Left ventricle myocardium superior (tissue), 1 donor: ENCODE measurements at regions not wholly inside any gene's neighbourhood (a gene's known extent, or its start where the extent isn't known, plus 50 kb on each side); places are given as distances from the start of the nearest gene placed in this dataset.
"Not testable (repeated sequence)": the region's sequence is repeated elsewhere in the genome, so short reads cannot be mapped to it uniquely, and the experiment has no call there.

ENCODE experiments used
- ATAC-seq: fragments of 200-7000 bp; cut with Tn5 transposase; one replicate; pipeline ENCODE4 v1.9.1; 2020; ENCODE audit warnings: mild to moderate bottlenecking, moderate library complexity
- DNase-seq: peaks from one replicate; pipeline ENCODE4 v3.0.0-alpha.2; 2020
- intact Hi-C: fragments of 100-400 bp; cut with micrococcal nuclease; formaldehyde crosslinking; loops from one replicate; pipeline ENCODE4 v1.11.0; 2022
- donor health status: DM: no; HTN: yes; CAD: no; lungs with severe emphysema.

DNA sequence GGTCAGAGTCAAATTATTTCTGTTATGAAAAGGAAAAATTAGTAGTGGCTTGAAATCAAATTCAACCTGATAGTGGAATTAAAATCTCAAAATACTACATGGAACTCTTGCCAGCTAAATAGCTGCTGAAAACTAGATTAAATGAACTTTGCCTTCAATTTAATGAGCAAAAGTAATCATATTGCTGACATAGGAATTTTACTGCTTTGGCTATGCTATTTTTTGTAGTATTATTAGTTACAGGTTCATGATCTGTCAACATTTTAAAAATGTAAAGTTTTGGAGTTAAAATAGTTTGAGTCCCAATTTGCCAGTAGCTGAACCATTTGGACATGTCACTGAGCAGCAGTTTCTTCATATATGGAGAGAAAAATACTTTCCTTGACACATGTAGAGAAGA lies 81.4 kb downstream of the RERGL start:
- ATAC-seq, result no peak
- intact Hi-C loops, result no loop called here
- DNase-seq, result no peak

DNA sequence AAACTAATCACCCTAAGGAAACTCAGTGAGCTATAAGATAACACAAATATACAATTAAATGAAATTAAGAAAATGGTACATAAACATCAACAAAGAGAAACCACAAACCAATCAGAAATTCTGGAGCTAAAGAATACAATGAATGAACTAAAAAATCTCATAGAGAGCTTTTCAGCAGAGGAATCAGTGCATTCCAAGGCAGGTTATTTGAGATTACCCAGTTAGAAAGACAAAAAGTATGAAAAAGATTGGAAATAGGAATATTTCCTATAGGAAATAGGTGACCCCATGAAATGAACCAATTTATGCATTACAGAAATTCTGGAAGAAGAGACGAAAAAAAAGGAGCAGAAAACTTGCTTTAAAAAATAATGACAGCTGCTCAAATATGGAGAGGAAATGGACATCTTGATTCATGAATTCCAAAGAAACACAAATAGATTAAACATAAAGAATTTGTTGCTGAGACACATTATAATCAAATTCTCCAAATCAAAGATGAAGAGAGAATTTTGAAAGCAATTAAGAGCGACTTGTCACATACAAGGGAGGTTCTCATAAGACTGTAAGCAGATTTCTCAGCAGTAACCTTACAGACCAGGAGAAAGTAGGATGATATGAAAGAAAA lies 90.7 kb downstream of the RERGL start:
- DNase-seq, result no peak
- no peak for ATAC-seq
- intact Hi-C loops, result no loop called here

DNA sequence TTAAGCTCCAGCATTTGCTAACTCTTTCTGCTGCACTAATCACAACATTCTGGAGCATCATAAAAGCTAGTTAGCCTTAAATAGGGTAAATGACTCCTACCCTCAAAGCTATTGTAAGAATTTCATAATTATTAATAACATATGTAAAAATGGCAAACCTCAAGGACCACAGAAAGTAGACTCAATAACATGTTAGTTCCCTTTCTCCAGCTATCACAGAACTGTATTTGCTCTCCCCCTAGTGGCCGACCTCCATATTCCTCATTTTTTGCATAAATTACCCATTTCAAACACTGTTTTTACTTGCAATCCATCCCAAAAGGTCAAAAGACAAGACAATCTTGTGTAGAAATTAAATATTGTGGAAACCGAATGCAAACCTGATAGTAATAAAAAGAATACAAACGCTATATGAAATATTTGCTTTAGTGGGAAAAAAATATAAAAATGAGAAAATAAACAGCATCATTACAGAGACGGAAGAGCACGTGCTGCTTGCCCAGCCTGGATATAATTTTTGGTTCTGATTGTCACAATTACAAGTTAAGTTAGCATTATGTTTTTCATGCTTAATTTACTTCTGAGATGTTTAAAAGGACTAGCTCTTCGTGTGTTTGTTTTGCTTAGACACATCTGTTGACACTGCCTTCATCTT lies 97.9 kb downstream of the RERGL start:
- ATAC-seq (no peak), DNase-seq (no peak)
- intact Hi-C loops, result no loop called here

DNA sequence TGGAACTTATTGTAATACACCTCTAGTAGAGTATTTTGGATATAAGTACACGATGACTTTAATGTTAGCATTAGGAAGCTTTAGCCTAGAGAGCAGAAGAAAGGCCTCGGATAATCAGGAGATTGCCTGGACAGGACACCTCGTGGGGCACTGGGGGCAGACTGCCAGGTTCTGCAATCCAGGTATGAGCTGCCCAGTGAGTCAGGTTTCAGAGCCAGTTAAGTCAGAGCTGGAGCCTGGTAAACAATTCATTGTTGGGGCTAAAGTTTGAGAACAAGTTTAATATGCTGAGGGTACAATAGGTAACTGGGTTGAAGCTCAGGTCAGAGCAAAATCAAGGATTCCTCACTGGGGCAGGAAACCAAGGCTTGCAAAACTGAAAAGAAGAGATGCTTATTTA lies 107.4 kb downstream of the RERGL start:
- intact Hi-C loops, result no loop called here
- DNase-seq (no peak), ATAC-seq (no peak)

DNA sequence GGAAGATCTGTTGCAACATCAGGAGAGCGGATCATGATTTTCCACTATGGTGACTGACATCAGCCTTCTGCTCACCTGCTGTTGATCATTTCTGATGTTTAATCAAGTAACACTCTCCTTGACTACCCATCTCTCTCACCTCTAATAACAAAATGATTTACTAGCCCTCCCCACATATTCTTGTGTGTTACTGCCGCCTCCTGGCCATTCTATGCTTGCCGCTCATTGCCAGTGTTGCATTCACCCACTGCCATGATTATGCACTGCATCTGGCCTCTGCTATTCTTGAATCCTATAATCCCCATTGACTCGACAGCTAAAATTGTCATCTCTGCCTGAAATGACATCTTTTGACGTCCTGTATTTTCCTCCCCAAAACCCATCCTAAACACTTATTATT lies 113.8 kb downstream of the RERGL start:
- intact Hi-C loops, result no loop called here
- no peak for ATAC-seq
- DNase-seq, result no peak

DNA sequence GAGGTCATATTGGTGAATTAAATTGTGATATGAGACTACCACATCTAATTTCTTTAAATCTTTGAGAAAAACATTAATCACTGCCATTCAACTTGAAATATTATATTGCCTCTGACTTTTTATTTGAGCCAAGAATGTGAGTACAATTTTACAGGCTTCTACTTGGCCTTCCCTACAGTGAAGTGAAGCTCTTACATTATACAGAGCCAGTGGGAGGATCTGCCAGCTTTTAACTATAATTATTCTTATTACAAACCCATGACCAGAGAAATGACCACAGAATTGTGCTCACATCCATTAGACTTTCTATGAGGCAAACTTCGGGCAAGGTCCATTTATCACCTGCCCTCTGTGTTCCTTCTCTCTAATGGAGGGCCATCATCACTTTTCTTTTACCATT lies 114.2 kb downstream of the RERGL start:
- intact Hi-C loops, result no loop called here
- ATAC-seq (no peak), DNase-seq (no peak)

DNA sequence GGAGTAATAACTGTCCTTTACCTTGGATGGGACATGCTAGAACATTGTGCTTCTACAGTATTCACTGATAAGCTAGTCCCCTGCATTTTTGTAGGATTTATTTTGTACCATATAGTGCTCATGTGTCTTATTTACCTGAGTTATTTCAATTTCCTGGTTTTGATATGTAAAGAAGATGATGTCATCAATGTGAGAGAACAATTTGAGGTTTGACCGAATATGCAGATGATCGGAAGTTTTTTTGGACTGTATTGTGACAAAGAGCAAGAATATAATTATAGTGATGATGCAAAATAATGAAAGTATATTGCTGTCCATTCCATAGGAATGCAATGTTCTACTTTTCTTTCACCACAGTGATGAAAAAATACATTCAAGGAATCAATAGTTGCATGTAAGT lies 114.8 kb downstream of the RERGL start:
- no peak for DNase-seq
- intact Hi-C loops, result no loop called here
- ATAC-seq, result no peak

DNA sequence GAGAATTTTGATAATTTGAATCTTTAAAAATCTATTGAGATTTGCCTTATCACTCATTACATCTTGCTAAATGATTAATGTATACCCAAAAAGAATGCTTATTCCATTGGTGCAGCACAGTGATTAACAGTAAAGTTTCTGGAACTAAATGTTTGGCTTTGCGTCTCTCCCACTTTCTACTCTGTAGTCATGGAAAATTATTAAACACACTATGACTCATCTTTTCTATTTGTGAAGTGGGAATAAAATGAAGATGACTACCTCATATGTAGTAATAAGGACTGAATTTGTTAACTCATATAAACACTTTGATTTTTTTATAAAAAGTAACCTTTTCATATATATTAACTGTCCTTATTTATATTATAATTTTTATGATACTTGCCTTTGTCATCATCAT lies 118.1 kb downstream of the RERGL start:
- intact Hi-C loops, result no loop called here
- ATAC-seq (no peak), DNase-seq (no peak)

DNA sequence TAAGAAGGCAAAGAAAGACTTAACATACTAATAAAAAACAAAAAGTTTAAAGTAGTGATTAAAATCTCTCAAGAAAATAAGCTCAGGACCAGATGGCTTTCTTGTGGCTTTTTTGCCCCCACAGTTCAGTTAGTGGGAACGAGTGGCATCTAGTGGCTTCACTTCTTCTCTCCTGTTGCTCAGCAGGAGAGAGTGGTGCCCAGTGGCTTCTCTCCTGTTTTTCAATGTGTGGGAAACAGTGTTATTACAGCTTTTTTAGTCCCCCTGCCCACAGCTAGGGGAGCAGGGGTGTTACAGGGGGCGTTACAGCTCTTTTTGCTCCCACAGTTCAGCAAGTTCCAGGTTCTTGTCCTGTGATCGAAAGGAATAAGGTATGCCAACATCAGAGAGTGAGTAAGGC lies 135.2 kb downstream of the RERGL start:
- DNase-seq (no peak), ATAC-seq (no peak)
- intact Hi-C loops, result no loop called here

DNA sequence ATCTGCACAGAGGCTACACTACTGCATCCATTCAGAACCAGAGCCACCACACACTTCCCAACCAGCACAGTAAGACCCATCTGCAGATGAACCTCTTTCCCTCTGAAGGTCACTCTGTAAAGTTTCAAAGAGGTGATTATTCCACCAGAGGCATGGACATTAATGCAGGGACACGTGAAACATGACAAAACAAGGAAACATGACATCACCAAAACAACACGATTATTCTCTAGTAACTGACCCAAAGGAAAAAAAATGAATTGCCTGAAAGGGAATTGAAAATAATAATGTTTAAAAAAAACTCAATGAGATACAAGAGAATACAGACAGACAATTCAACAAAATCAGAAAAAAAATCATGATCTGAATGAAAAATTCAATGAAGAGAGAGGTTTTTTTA lies 139.1 kb downstream of the RERGL start:
- DNase-seq (no peak), ATAC-seq (no peak)
- intact Hi-C loops, result no loop called here

DNA sequence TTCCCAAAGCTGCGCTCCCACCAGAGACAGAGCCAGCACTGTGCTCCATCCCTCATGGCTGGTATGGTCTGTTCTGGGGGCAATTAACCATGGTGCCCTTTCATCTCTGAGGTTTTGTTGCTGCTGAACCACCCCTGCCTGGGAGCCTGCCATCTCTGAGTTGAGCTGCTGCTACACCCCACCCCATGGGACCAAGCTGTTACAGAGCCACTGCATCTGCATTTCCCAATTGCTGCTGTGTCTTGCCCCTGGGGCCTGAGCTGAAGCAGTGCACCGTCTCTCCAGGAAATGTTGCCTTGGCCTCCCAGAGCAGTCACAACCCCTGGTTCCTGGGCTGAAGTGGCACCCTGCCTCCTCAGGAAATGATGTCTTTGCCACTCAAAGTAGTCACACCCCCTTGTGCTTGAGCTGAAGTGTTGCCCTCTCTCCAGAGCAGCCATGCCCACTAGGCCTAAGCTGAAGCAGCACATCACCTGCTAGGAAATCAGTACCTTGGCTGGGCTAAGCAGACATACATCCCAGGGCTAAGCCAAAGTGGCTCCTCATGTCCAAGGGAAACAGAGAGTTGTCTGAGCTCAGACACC lies 140.3 kb downstream of the RERGL start:
- DNase-seq, result no peak
- ATAC-seq, result no peak
- intact Hi-C loops, result no loop called here

DNA sequence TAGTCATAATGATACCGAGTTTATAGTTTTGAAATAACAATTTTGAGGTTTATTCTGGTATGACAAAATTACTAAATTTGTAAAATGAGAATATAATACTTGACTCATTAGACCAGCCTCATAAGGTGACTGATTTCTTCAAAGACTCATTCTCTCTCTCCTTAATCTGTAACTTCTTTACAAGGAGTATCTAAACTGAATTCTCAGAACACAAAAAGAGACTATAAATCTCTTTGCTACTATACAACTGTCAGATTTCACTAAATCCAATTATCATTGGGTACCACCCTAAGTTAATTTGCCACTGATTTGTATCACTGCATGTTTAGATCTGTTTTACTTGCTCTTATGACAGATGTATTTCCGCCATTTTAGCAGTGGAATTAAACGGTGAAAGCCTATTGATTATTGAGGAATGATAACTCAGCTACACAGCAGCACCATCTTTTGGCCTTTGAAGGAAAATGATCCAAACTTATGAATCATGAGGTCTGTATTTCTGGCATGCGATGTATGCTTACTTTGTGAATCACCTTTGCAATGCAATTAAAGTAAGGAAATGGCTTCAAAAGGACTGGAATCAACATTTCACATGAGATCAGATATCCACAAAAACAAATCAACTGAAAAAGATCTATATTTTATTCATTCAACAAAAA lies 161.2 kb downstream of the RERGL start:
- intact Hi-C loops, result no loop called here
- ATAC-seq (no peak), DNase-seq (no peak)

DNA sequence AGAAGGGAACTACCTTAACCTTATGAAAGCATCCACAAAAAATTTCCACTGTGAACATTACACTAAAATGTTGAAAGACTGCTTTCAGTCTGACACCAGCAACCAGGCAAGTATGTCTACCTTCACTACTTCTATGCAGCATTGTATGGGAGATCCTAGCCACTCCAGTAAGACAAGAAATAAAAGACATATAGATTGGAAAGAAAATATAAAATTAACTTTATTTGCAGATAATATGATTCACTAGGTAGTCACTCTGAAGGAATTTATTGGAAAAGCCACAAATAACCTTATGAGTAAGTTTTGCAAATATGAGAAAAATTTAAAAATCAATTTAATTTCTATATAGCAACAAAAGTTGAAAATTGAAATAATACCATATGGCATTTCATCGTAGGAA lies 172.0 kb downstream of the RERGL start:
- intact Hi-C loops, result no loop called here
- ATAC-seq (no peak), DNase-seq (no peak)

DNA sequence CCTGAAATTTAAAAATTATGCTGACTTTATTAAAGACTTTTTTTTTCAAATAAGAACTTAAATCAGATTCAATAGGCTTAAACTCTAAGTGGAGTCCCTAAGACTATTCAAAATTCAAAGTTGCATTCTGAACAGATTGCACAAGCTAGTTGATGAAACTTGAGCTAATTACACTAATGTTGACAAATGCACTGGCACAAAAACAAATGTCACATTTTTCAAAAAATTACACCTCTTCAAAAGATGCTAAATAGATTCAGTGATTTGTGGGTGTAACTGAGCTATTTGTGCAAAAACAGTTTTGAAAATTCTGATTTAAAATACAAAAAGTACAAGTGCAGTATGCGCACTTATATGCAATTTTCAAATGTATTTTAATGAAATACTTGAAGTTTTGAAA lies 205.4 kb downstream of the RERGL start:
- intact Hi-C loops, result no loop called here
- ATAC-seq, result no peak
- no peak for DNase-seq

DNA sequence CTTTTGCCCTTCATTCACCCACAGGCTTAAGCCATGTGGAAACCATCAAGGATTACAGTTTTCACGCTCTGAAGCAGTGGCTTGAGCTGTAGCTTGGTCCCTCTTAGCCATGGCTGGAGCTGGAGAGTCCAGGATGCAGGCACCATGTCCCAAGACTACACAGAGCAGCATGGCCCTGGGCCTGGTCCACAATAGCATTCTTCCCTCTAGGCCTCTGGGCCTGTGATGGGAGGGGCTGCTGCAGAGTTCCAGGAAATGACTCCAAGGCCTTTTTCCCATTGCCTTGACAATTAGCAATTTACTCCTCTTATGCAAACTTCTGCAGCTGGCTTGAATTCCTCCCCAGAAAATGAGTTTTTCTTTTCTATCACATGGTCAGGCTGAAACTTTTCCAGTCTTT lies 211.3 kb downstream of the RERGL start:
- no peak for ATAC-seq
- intact Hi-C loops, result no loop called here
- no peak for DNase-seq

DNA sequence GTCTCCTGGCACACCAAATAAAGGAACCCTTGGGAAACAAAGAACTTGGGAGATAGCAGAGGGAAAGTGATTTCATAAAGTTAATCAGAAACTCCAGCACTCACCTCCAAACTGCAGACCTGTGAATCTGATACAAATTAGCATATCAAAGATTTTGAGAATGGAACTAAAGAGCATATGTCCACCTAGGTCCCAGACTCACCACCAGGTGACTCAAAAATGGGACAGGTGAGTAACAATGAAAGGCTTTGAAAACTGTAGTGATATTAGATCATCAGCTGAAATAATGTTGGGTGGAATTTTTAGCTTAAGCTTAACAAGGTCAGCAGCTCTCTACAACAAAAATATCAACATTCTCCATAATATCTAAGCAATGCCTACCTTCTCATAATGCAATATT lies 214.8 kb downstream of the RERGL start:
- no peak for ATAC-seq
- DNase-seq, result no peak
- intact Hi-C loops, result no loop called here

DNA sequence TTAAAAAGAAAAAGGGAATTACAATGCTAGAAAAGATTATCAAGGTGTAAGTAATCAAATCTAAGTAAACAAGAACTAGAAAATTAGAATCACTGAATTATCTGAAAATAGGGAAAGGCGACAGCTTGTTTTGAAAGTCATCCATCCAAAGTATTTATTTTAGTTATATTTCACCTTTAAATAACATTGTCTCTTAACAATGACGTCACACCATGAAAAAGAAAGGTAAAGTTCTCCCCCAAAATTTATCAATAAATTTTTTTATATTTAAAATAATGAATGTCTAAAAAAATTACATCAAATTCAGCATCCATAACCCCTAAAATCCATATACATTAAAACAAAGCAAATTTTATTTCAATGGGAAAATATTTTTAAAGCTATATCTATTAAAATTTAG lies 223.2 kb downstream of the RERGL start:
- intact Hi-C loops, result no loop called here
- DNase-seq (no peak), ATAC-seq (no peak)

DNA sequence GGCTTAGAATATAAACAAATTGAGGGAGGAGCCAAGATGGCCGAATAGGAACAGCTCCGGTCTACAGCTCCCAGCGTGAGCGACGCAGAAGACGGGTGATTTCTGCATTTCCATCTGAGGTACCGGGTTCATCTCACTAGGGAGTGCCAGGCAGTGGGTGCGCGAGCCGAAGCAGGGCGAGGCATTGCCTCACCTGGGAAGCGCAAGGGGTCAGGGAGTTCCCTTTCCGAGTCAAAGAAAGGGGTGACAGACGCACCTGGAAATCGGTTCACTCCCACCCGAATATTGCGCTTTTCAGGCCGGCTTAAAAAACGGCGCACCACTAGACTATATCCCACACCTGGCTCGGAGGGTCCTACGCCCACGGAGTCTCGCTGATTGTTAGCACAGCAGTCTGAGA lies 234.4 kb downstream of the RERGL start:
- intact Hi-C loops, ATAC-seq, DNase-seq: not testable (repeated sequence)

DNA sequence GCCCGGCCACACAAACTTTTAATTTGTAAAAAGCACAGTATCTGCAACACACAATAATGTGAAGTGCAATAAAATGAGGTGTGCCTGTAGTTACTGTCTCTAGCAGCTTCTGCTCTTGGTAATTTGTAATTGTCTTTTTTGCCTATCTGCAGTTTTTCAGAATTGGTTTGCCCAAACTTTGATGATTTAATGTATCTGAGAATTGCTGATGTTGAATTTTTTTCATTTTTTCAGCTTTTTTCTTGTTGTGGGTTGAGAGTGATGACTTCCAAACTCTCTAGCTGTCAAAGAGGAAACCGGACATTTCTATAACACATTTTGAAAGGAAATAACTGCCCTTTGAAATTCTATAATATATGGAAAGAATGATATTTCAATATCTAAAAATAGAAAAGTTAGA lies 236.9 kb downstream of the RERGL start:
- ATAC-seq, result no peak
- DNase-seq, result no peak
- intact Hi-C loops, result no loop called here

DNA sequence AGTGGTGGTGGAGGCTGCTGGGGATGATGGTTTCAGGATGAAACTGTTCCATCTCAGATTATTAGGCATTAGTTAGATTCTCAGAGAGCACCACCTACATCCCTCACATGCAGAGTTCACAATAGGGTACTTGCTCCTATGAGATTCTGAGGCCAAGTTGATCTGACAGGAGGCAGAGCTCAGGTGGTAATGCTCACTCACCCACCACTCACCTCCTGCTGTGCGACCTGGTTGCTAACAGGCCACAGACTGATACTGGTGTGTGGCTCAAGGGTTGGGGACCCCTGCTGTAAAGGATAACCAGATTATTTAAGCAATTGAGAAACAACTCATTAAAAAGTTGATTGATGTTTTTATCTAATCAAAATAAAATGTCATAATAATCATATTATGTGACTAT lies 248.5 kb downstream of the RERGL start:
- ATAC-seq, result no peak
- intact Hi-C loops, result loop anchor here (10.0 kb wide), 1 partner anchor 77 kb away; no protein-coding TSS in a partner anchor
- DNase-seq, result no peak

DNA sequence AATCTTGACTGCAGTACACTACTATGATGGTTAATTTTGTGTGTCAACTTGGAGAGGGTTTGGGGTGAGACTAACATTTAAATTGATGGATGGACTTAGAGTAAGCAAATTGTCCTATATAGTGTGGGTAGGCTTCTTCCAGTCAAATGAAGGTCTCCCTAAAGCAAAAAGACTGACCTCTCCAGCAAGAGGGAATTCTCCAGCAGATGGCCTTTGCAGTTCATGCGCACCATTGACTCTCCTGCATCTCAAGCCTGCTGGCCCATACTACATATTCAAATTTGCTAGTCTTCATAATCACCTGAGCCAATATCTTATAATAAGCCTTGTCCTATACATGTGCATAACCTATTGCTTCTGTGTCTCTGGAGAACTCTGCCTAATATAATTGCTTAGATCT lies 260.2 kb downstream of the RERGL start:
- no peak for ATAC-seq
- intact Hi-C loops, result no loop called here
- no peak for DNase-seq
